ENCODE measurements at regions not wholly inside any gene's neighbourhood (a gene's known extent, or its start where the extent isn't known, plus 50 kb on each side); places are given as distances from the start of the nearest gene placed in this dataset.

DNA sequence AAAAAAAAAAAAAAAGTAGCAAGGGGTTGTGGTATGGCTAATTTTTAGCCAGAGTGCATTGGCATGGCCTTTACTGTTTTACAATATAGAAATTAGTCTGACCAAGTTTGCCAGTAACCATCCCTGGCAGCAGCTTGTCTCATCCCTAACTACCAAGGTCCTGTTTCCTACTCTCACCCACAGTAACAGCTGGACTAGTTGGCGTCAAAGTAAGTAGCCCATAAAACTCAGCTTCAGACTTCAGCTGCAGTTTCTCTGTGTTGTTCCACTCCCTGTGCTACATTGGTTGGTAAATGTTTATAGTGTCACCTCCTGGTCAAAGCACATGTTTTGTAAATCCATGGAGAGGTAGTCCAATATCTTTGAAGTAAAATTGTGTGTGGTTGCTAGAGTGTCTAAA lies 691.3 kb downstream of the ZPLD1 start:
- TF ChIP-seq, protein P1, sequence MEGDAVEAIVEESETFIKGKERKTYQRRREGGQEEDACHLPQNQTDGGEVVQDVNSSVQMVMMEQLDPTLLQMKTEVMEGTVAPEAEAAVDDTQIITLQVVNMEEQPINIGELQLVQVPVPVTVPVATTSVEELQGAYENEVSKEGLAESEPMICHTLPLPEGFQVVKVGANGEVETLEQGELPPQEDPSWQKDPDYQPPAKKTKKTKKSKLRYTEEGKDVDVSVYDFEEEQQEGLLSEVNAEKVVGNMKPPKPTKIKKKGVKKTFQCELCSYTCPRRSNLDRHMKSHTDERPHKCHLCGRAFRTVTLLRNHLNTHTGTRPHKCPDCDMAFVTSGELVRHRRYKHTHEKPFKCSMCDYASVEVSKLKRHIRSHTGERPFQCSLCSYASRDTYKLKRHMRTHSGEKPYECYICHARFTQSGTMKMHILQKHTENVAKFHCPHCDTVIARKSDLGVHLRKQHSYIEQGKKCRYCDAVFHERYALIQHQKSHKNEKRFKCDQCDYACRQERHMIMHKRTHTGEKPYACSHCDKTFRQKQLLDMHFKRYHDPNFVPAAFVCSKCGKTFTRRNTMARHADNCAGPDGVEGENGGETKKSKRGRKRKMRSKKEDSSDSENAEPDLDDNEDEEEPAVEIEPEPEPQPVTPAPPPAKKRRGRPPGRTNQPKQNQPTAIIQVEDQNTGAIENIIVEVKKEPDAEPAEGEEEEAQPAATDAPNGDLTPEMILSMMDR (IDR thresholded peaks at IDR 0.05) = no peak
- TF ChIP-seq POLR2A (IDR thresholded peaks at IDR 0.05; ENCODE audit: low read depth) = no peak
